GM19324 (cell line): ENCODE measurements at regions not wholly inside any gene's neighbourhood (a gene's known extent, or its start where the extent isn't known, plus 50 kb on each side); places are given as distances from the start of the nearest gene placed in this dataset.

Experiments
- ATAC-seq: cut with Tn5 transposase; IDR thresholded peaks from one replicate; pipeline ENCODE4 v1.9.1; 2021; ENCODE audit warnings: mild to moderate bottlenecking, moderate library complexity; ENCODE audit not compliant: unreplicated experiment, low FRiP score

- ATAC-seq: no peak
Measured at GRCh38 chr1:60170709-60171108, 97.1 kb upstream of the C1orf87 start.

- ATAC-seq: no peak
Measured at GRCh38 chr1:60169206-60169605, 95.6 kb upstream of the C1orf87 start.

- no peak for ATAC-seq
Measured at GRCh38 chr1:60162936-60163335, 89.4 kb upstream of the C1orf87 start.

GRCh38 chr1:60160141-60160540 lies 86.6 kb upstream of the C1orf87 start:
- no peak for ATAC-seq

- ATAC-seq: no peak
Measured at GRCh38 chr1:60156371-60156770, 82.8 kb upstream of the C1orf87 start.

GRCh38 chr1:60153961-60154360 lies 80.4 kb upstream of the C1orf87 start:
- ATAC-seq: no peak

GRCh38 chr1:60152891-60153290 lies 79.3 kb upstream of the C1orf87 start:
- no peak for ATAC-seq

- no peak for ATAC-seq
Measured at GRCh38 chr1:60151311-60151710, 77.7 kb upstream of the C1orf87 start.

GRCh38 chr1:60149251-60149650 lies 75.7 kb upstream of the C1orf87 start:
- no peak for ATAC-seq

- ATAC-seq: no peak
Measured at GRCh38 chr1:60146884-60147283, 73.3 kb upstream of the C1orf87 start.

- no peak for ATAC-seq
Measured at GRCh38 chr1:60145771-60146170, 72.2 kb upstream of the C1orf87 start.

- no peak for ATAC-seq
Measured at GRCh38 chr1:60141743-60142142, 68.2 kb upstream of the C1orf87 start.

- no peak for ATAC-seq
Measured at GRCh38 chr1:60141276-60141675, 67.7 kb upstream of the C1orf87 start.

- ATAC-seq: no peak
Measured at GRCh38 chr1:60137406-60137805, 63.8 kb upstream of the C1orf87 start.

GRCh38 chr1:60136395-60136794 lies 62.8 kb upstream of the C1orf87 start:
- ATAC-seq: no peak

GRCh38 chr1:60134716-60135115 lies 61.1 kb upstream of the C1orf87 start:
- no peak for ATAC-seq

- no peak for ATAC-seq
Measured at GRCh38 chr1:60133848-60134247, 60.3 kb upstream of the C1orf87 start.

GRCh38 chr1:60133000-60133673 lies 59.6 kb upstream of the C1orf87 start:
- ATAC-seq: no peak

- no peak for ATAC-seq
Measured at GRCh38 chr1:60132108-60132507, 58.5 kb upstream of the C1orf87 start.

- ATAC-seq: no peak
Measured at GRCh38 chr1:60130703-60131102, 57.1 kb upstream of the C1orf87 start.

GRCh38 chr1:60129911-60130310 lies 56.3 kb upstream of the C1orf87 start:
- ATAC-seq: no peak

- no peak for ATAC-seq
Measured at GRCh38 chr1:60126723-60127122, 53.2 kb upstream of the C1orf87 start.
